Breast epithelium (tissue), 3 donors: ENCODE measurements at regions not wholly inside any gene's neighbourhood (a gene's known extent, or its start where the extent isn't known, plus 50 kb on each side); places are given as distances from the start of the nearest gene placed in this dataset.

ENCODE experiments used
- POLR2AphosphoS5 ChIP-seq, 3 donors: sonication (generic); formaldehyde crosslinking; IDR thresholded peaks; one replicate each; pipeline ENCODE4 v1.6.1; 2017; ENCODE audit warnings: antibody characterized with exemption in 3 of 3
- TF ChIP-seq, protein P1 (sequence below), 3 donors: fragments of 450-650 bp; IDR thresholded peaks; one replicate each; pipeline ENCODE4 v1.5.1; 2016 to 2017; ENCODE audit warnings: antibody characterized with exemption in 3 of 3, mild to moderate bottlenecking in 3 of 3, moderate library complexity in 3 of 3

DNA sequence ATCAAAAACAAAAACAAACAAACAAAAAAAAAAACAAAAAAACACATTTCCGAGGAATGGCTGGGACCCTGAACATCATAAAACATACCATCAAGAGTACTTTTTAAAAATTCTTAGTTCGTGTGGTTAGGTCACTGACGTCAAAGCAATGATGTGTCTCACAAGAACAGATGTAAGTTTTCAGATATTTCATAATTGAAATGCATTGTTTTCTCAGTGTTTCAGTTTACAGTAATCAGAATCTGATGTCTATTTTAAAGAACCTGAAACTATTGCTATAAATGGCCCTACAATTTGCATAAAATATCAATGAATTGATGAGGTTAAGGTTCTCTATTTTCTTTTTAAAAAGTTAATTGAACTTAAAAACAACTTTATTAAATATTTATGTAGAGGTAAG lies 103.7 kb upstream of the HGF start:
- no peak for TF ChIP-seq POLR2AphosphoS5 (IDR thresholded peaks at IDR 0.05)
- TF ChIP-seq, protein P1, sequence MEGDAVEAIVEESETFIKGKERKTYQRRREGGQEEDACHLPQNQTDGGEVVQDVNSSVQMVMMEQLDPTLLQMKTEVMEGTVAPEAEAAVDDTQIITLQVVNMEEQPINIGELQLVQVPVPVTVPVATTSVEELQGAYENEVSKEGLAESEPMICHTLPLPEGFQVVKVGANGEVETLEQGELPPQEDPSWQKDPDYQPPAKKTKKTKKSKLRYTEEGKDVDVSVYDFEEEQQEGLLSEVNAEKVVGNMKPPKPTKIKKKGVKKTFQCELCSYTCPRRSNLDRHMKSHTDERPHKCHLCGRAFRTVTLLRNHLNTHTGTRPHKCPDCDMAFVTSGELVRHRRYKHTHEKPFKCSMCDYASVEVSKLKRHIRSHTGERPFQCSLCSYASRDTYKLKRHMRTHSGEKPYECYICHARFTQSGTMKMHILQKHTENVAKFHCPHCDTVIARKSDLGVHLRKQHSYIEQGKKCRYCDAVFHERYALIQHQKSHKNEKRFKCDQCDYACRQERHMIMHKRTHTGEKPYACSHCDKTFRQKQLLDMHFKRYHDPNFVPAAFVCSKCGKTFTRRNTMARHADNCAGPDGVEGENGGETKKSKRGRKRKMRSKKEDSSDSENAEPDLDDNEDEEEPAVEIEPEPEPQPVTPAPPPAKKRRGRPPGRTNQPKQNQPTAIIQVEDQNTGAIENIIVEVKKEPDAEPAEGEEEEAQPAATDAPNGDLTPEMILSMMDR (IDR thresholded peaks at IDR 0.05): no peak
